ENCODE measurements at regions not wholly inside any gene's neighbourhood (a gene's known extent, or its start where the extent isn't known, plus 50 kb on each side); places are given as distances from the start of the nearest gene placed in this dataset.

DNA sequence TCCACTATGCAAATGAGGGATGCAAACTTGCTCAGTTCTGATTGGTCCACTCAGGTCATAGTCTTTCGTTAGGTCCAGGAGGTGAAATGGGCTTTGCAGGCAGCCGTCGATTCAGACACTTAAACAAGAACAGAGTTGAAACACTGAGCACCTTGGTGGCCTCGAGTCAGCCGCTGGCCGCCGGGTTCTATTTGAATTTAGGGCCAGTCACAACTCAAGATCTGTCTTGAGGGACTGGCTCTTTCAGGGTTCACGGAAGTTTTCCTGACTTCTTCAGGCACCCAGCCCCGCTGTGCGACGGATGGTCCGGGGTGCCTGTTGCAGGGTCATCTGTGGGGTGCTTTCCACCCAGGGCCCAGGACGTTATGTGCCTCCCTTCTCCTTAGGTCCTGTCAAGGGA lies 412.8 kb upstream of the IRX4 start:
- no peak overlapping the region for H4K5ac ChIP-seq (ENCODE audit: insufficient read length, low read depth, low read length)
- no peaks in the 10 kb centered on the region for H4K20me1 ChIP-seq (replicated peaks in 1 of 2; ENCODE audit: control insufficient read depth in 1 of 2, insufficient read depth in 2 of 2, low read length in 2 of 2)
- H2BK5ac ChIP-seq (ENCODE audit: low read depth, low read length) = no peak overlapping the region
- no peak overlapping the region for H3K4ac ChIP-seq (replicated peaks; ENCODE audit: insufficient read length, low read depth, low read length)
- H3K56ac ChIP-seq (replicated peaks; ENCODE audit: insufficient read length, low read depth, low read length) = no peak overlapping the region
- peaks cover 0 to 4% of the 10 kb centered on the region in 2 experiments; a peak in 2 of 4 replicates for H3K9me3 ChIP-seq (ENCODE audit: insufficient read depth in 2 of 2, low read depth in 1 of 2, low read length in 1 of 2)
- H3K9ac ChIP-seq (replicated peaks in 1 of 4; ENCODE audit: extremely low read depth in 1 of 4, low read depth in 3 of 4, low read length in 3 of 4) = no peak overlapping the region
- no peaks in the 10 kb centered on the region for H3K36me3 ChIP-seq (ENCODE audit: control insufficient read depth in 2 of 4, insufficient read depth in 4 of 4, low read length in 3 of 4)
- H2BK120ac ChIP-seq (replicated peaks; ENCODE audit: low read depth, low read length) = no peak overlapping the region
- H2AFZ ChIP-seq (ENCODE audit: low read length) = no peak overlapping the region
- peaks cover 1 to 7% (median 2%) of the 10 kb centered on the region in 4 experiments; a peak in 5 of 7 replicates for H3K4me1 ChIP-seq (replicated peaks in 1 of 4; ENCODE audit: control insufficient read depth in 3 of 4, insufficient read depth in 4 of 4, low read length in 3 of 4)
- 93% methylated on average over 13 of the region's 13 CpGs; no CpG with 5 or more reads in 1 of the 2 experiments for WGBS, 2 experiments (ENCODE audit: extremely low coverage in 1 of 2, insufficient coverage in 1 of 2, insufficient read length in 1 of 2, insufficient replicate concordance in 2 of 2, low coverage in 1 of 2, low lambda C conversion rate in 2 of 2, missing lambda C conversion rate in 1 of 2)
- FAIRE-seq (no peak), DNase-seq (ENCODE audit: low read depth in 1 of 2, low spot score in 2 of 2) (no peak)
- H3K23me2 ChIP-seq (ENCODE audit: low read depth, low read length) = no peaks in the 10 kb centered on the region
- H4K91ac ChIP-seq (replicated peaks; ENCODE audit: insufficient read length, low read length) = no peak overlapping the region
- H2BK20ac ChIP-seq (ENCODE audit: low read length) = no peak overlapping the region
- no peak overlapping the region for H3K4me2 ChIP-seq (ENCODE audit: insufficient read depth in 1 of 2, low read depth in 2 of 2, low read length in 2 of 2)
- H3K23ac ChIP-seq (ENCODE audit: insufficient read length) = no peak overlapping the region
- no peak overlapping the region for H3K18ac ChIP-seq (ENCODE audit: extremely low read depth, low read length)
- no peak overlapping the region for H3K27ac ChIP-seq (ENCODE audit: low read depth, low read length)
- H3K14ac ChIP-seq (ENCODE audit: insufficient read length) = no peak overlapping the region
- no peak overlapping the region for H3K4me3 ChIP-seq (ENCODE audit: extremely low read depth in 1 of 4, insufficient read depth in 2 of 4, low read depth in 3 of 4, low read length in 4 of 4)
- no peaks in the 10 kb centered on the region for H3K79me2 ChIP-seq (ENCODE audit: control insufficient read depth in 1 of 2, insufficient read depth in 2 of 2, low read length in 2 of 2)
- H2BK12ac ChIP-seq (ENCODE audit: low read depth, low read length) = 0 out of 2 replicates have a peak overlapping the region, but pooled peaks have one; percentile 12
- H4K8ac ChIP-seq (ENCODE audit: extremely low read depth, insufficient read depth, low read length) = no peak overlapping the region
- POLR2A ChIA-PET (ENCODE audit: partially characterized antibody) = no interaction called here
- H3K27me3 ChIP-seq (replicated peaks in 1 of 4; ENCODE audit: control insufficient read depth in 3 of 4, extremely low read depth in 1 of 4, insufficient read depth in 3 of 4, low read length in 3 of 4) = no peaks in the 10 kb centered on the region
- CTCF ChIA-PET (ENCODE audit: partially characterized antibody) = no interaction called here
- H2BK15ac ChIP-seq (ENCODE audit: low read length) = no peak overlapping the region
- H2AK5ac ChIP-seq (ENCODE audit: low read depth, low read length) = no peak overlapping the region
- H3K79me1 ChIP-seq (ENCODE audit: low read depth, low read length) = no peaks in the 10 kb centered on the region
- TF ChIP-seq TAF7 (optimal IDR thresholded peaks at IDR 0.05; ENCODE audit: borderline replicate concordance, low read depth, low read length) = no peak
- no peak for TF ChIP-seq SIN3A (conservative IDR thresholded peaks at IDR 0.05 in 1 of 2, IDR thresholded peaks at IDR 0.05 in 1 of 2; ENCODE audit: low read depth in 1 of 2, low read length in 2 of 2)
- no peak for TF ChIP-seq EGR1 (IDR thresholded peaks at IDR 0.05; ENCODE audit: borderline replicate concordance, low read depth, low read length)
- no peak for TF ChIP-seq TAF1 (IDR thresholded peaks at IDR 0.05; ENCODE audit: low read depth, low read length)
- no peak for TF ChIP-seq CHD2 (IDR thresholded peaks at IDR 0.05; ENCODE audit: low read length)
- no peak for TF ChIP-seq RAD21 (IDR thresholded peaks at IDR 0.05 in 1 of 2, conservative IDR thresholded peaks at IDR 0.05 in 1 of 2; ENCODE audit: low read depth in 2 of 2, low read length in 2 of 2)
- TF ChIP-seq, protein P1, sequence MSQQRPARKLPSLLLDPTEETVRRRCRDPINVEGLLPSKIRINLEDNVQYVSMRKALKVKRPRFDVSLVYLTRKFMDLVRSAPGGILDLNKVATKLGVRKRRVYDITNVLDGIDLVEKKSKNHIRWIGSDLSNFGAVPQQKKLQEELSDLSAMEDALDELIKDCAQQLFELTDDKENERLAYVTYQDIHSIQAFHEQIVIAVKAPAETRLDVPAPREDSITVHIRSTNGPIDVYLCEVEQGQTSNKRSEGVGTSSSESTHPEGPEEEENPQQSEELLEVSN (IDR thresholded peaks at IDR 0.05) = no peak
- no peak for TF ChIP-seq BACH1 (IDR thresholded peaks at IDR 0.05; ENCODE audit: low read length)
- TF ChIP-seq ZNF274 (IDR thresholded peaks at IDR 0.05; ENCODE audit: borderline replicate concordance, extremely low read depth, low read length) = no peak
- no peak for TF ChIP-seq CTBP2 (IDR thresholded peaks at IDR 0.05; ENCODE audit: borderline replicate concordance, insufficient read depth, insufficient read length, low read length)
- no peak for TF ChIP-seq SIRT6 (IDR thresholded peaks at IDR 0.05; ENCODE audit: low read length)
- TF ChIP-seq, protein P2, sequence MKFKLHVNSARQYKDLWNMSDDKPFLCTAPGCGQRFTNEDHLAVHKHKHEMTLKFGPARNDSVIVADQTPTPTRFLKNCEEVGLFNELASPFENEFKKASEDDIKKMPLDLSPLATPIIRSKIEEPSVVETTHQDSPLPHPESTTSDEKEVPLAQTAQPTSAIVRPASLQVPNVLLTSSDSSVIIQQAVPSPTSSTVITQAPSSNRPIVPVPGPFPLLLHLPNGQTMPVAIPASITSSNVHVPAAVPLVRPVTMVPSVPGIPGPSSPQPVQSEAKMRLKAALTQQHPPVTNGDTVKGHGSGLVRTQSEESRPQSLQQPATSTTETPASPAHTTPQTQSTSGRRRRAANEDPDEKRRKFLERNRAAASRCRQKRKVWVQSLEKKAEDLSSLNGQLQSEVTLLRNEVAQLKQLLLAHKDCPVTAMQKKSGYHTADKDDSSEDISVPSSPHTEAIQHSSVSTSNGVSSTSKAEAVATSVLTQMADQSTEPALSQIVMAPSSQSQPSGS (IDR thresholded peaks at IDR 0.05; ENCODE audit: low read length) = no peak

Measured in H1 (cell line).